H4 (cell line): ENCODE measurements at regions not wholly inside any gene's neighbourhood (a gene's known extent, or its start where the extent isn't known, plus 50 kb on each side); places are given as distances from the start of the nearest gene placed in this dataset.

Experiments used
- DNase-seq: peaks from one replicate; pipeline ENCODE4 v3.0.0-alpha.2; 2015; ENCODE audit warnings: low spot score

DNA sequence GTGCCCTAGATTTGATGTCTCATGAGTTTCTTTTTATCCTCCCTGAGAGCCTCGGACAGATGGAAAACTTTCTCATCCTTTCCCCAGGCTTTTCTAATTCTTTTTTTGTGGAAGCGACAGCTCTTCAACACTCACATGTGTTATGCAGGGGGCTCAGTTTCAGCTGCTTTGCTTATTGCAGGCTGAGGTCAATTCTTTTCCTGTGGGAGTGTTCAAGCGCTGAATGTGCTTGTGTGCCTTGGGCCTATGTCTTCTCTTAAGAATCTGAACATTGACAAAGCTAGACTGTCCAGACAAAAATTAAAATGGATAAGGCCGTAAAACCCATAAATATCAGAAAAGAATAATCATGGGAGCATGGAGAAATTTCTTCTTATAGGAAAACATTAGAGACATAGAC, 125.2 kb upstream of the STEAP4 start:
- no peak for DNase-seq

DNA sequence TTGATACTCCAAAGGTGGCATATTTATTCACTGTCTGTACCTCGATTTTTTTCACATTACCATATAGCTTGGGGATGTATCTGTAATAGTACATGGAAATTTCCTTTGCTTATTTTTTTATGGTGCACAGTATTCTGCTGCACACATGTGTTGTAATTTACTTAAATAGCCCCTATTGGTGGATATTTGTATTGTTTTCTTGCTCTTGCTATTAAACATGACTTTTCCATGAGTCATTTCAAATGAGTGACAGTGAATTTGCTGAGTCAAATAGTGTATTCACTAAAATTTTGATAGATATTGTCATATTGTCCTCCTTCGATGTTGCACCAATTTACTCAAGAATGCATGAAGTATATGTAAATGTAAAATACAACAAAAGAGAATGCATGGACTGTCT, 122.7 kb upstream of the STEAP4 start:
- peak; percentile 27 for DNase-seq

DNA sequence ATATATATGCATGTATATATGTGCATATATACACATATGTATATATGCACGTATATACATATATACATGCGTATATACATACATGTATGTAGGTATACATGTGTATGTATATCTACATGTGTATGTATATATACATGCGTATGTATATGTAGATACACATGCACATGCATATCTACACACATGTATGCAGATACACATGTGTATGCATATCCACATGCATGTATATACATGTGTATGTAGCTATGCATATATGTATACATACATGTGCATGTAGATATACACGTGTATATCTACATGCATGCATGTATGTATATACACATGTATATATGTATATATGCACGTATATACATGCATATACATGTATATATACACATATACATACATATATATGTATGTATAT, 95.8 kb upstream of the STEAP4 start:
- DNase-seq: no peak

DNA sequence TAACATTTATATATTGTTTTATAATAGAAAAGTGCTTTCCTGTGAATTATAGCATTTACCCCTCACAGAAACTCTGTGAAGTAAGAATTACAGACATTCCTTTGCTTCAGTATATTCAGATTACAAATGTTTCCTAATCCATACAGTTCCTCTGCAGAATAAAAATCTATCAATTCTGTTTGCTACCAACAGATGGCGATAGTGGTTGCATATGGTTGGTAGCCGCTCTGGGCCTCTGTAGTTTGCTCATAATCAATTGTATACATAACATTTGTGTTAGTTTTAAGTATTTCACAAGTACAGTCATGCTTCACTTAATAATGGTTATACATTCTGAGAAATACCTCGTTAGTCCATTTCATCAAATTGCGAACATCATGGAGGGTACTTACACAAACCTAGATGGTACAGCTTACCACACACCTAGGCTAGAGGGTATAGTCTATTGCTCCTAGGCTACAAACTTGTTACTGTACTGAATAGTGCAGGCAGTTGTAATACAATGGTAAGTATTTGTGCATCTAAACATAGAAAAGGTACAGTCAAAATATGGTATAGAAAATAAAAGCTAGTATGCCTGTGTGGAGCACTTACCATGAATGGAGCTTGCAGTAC, 94.4 kb upstream of the STEAP4 start:
- peak; percentile 22 for DNase-seq

DNA sequence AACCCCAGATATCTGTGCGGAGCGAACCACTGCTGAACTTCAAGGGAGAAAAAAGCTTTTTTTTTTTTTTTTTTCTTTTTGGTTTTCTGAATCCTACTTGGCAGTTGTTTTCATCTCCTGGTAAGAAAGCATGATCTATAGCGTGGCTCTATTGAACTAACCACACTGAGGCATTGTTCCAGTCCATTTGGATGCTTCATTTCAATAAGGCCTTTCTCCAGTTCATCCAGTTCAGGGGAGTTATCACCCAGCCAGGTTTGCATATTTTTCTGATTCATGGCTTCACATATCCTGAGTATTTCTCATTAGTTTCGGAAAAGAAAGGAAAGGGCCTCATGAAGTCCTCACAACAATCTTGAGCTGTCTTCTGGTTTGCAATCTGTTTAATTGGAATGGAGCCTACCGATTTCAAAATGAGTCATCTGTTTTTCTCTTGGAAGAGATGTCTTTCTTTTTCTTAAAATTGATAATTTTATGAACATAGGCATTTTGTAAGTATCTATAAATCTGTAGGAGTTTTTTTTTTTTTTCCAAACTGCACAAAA, 93.1 kb upstream of the STEAP4 start:
- DNase-seq: no peak

DNA sequence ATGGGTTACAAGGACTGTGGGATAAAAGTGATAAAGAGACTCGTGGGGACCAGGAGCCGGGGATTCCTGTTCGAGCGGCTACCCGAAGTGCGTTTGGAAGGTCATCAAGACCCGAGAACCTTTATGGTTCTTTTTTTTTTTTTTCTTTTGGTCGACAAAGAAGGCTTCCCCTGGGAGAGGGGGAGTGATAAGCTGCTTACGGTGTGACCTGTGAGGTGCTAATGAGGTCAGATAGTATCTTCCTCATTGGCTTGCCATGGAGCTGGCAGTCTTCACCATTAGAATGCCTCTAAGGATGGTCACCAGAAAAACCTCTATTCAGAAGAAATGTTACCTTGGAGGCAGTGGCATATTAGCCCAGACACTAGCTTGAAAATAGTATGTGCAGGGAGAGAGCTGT, 92.3 kb upstream of the STEAP4 start:
- no peak for DNase-seq

DNA sequence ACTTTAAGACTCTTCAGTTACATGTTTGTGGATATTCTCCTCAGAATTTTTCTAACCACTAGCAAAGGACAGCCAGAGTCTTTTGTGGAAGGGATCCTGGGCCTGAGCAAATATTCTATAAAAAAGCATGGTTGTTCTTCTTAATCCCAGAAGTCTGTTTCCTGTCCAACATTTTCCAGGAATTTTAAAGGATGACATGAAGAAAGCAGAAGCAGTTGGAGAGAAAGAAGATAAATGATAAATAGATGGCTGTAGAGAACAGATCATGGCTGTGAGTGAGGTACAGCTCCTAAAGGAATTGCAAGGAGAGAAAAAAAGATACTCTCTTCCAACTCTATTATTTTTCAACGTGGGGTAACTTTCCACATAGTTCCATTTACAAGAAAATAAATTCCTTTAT, 91.8 kb upstream of the STEAP4 start:
- DNase-seq: no peak

DNA sequence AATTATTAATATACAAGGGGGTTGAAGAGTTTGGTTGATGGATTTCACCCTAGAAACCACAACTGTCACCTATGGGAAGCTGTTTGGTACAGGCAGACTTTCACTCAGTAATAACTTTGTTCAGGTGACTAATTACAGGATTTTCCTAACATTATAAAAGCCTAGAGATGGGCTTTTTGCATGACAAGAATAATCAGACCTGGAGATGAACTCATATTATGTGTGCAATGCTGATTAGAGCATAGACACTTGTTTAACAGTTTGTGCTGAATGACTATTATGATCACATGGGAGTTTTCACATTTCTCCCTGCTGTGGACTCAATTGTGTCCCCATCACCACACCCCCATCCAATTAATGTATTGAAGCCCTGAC, 90.2 kb upstream of the STEAP4 start:
- DNase-seq: no peak

DNA sequence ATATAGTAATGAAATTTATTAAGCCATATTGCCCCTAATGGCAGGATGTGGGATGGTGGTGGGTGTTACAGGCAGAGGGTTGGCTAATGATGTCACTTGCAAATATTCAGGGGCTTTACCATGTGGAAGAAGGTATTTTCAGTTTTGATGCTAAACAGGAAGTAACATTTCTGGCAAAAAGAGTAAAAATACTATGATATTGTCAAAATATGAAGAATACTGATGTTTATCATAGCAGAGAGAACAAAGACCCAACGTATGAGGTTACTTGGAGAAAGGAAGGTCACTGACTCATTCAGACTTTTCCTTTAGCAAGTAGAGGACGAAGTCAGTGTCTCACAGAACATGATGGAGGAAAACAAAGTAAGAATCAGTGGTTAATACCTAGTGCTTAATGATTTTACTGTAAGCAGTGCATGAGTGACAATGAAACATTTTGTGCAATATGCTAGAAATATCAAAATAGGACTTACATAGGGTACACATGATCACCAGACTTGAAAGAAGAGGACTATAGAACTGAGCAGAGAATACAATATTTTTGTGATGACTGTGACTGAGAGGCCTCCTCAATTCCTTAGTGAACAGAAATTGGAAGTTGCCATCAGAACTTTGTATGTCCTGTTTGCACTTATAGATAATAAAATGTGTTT, 89.7 kb upstream of the STEAP4 start:
- no peak for DNase-seq

DNA sequence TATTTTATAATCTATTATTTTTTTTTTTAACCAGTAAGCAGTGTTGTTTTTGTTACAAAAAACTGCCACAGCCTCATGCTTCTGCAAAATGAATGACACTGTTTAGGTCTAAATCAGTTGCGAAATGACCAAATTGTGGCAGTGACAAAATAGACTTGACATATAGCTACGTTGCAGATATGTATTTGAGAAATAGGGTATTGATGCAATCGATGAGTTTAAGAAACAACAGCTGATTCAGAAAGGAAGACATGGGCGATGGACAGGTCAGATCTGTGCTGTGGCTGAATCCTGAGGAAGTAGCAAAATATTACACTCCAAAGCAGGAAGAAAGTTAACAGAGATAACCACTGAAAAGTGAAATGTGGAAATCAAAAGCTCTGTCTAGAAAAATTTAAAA, 89.0 kb upstream of the STEAP4 start:
- DNase-seq: no peak

DNA sequence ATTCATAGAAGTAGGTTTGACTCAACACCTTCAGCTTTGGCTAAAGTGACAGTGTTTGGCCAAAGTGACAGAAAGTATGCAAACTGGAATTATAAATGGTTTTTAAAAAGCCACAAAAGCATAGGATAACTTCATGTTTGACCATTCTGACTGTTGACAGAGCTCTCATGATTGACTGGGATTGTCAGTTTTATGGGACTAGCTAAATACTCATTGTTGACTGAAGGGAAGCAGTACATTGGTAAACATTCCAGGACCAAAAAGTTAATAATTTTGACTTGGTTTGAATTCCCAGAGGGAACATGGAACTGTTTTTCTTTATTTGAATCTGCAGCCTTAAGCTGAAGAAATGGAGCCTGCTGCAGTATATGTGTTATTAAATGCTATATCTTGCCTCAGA, 84.6 kb upstream of the STEAP4 start:
- no peak for DNase-seq

DNA sequence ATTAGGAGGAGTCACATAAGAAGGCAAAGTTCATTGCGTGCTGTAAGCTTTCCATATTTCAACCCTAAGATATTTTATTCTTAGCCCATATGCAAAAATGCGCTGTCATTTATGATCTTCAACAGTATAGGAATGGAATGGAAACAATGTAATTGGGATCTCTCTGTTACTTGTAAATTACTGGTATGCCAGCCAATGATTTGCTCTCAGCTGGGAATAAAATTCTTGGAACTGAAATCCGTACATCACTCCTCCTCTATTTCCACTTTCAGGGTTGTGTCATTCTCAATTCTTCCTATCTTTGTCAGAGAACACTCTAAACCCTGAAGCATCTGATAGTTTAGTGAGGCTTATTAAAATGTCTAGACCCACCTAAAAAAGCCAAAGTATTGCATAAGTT, 80.7 kb upstream of the STEAP4 start:
- DNase-seq: no peak

DNA sequence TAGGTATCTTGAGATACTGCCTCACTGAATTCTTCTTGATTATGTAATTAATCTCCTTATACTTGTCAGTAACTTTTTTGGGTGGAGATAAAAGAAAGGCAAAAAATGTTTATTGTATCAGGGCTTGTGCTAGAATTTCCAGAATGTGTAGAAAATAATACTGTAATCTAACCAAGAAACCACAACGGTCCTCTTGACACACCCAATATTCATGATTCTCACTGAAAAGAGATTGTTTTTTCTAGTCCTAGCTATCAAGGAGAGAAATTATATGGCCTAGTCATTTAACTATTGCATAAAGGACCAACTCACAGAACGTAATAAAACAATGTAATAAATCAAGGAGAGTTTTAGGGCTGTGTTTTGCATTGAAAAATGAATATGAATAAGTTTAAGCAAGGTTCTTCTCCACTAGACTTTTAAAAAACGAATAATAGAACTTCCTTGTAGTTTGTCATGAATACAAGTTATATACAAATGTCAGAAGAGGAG, 80.0 kb upstream of the STEAP4 start:
- no peak for DNase-seq

DNA sequence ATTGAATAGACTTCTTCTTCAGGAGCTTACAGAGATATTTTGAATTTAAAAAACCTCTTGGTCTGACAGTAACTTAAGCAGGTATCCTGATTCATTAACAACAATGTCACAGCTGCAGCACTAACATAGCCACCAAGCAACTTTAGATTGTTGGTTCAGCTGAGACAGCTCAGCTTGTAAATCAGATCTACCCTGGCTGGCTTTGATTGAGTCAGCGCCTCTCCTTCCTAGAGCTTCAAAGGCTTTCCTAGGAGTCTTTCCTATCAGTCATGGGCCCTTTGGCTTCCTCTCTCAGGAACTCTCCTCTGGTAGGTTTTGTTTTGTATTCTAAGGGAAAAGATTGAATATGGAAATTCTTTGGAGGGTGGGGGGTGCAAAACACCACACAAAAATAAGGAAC, 70.7 kb upstream of the STEAP4 start:
- no peak for DNase-seq

DNA sequence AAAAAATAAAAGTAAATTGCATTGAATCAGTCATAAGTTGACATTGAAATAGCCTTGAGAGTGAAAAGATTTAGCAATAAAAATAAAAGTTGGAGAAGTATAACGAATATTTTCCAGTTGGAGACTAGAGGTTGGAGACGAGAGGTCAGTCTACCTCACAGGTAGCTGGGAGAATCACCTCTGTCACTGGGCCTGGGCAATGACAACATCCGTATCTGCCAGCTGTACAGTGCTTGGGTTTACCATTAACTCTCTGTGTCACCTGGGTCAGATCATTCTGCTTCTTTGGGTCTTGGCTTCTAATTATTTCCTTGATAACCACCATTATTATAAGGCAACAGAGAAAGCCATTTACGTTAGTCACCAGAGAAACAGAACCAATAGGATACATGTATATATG, 62.0 kb upstream of the STEAP4 start:
- no peak for DNase-seq

DNA sequence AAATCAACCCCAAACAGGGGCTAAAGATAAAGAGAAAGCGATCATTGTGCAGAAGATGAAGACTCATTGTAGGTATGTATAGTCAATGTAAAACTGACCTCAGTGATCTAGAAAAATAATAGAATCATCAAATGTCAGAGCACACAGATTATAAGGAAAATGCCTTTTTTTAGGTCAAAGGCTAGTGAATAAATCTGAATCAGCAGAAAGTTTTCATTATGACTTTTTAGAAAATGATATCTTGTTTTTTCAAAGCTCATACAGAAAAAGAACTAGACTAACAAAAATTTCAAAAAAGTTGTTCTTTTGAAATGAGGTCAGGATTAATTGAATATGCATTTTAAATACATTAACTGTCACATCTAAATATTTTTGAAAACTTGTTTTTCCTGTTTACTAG, 60.2 kb upstream of the STEAP4 start:
- DNase-seq: no peak

DNA sequence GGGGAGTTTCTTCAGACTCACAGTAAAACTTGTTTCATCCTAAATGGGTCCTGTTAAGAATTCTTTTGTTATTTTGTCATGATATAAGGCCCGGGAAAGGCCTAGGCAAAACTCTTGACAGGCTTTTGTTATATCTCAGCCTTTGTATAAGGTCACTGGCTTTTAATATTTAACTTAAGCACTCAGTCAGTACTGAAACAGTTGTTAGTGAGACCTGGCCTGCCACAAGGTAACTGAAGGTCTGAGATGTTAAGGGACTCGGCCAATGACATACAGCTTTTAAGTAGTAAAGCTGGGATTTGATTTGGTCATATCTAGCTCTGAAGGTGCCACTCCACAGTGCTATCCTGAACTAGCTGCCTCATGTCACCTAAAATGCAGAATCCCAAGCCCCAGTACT, 57.2 kb upstream of the STEAP4 start:
- DNase-seq: no peak

DNA sequence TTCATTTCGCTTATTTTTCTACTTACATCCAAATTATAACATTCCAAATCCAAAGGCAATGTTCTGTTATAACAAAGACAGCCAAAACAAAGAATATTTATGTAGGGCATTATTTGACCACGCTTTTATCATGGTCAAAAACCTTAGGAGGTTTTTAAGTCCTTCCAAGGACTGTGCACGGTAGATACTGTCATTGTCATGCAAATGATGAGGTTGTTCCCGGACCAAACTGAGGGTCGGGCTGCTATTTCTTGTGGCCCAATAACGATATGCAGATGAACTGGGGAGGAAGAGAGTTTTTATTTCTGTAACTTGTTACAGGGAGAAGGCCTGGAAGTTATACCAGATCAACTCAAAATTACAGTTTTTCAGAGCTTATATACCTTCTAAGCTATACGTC, 56.6 kb upstream of the STEAP4 start:
- no peak for DNase-seq

DNA sequence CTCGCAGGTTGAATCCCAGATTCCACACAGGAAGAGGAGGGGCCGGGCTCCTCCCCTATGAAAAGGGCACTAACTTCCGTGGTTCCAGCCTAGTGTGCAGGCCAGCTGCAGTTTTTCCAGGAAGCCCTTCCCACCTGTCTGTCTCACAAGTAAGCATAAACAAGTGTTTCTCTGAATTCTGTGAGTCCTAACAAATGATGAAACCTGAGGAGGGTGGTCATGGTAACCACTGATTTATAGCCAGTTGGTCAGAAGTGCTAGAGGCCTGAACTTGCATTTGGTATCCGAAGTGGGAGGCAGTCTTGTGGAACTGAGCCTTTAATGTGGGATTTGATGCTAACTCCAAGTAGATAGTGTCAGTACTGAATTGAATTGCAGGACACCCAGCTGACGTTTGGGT, 54.7 kb upstream of the STEAP4 start:
- peak; percentile 88 for DNase-seq

DNA sequence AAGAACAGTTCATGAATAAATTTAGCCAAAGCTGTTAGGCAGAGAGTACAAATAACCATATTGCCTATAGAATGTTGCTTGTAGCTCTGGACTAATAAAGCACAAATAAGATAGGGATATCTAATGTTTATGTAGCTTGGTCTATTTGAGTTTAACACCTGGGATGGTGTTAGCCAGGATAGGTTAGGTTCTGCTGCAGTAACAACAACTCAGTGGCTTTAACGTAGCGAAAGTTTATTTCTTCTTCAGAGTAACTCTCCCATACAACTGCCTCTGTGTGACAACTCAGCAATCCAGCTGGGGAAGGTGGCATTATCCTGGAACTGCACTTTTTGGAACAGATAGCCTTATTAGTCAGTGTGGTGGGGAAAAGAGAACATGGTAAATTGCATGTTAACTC, 52.2 kb upstream of the STEAP4 start:
- DNase-seq: no peak

DNA sequence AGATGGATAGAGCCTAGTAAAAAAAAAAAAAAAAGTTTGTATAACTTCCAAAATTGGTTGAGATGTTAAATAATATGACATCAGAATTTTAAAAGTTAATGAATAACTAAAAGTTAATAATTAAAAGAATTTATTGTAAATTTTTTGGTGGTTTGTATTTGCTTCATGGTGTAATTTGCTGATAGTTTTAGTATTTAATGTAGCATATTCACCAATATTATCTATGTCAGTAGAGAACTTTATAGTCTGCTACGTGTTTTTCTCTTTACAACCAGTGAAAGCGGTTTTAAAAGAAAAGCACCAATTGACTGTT, 51.8 kb upstream of the STEAP4 start:
- DNase-seq: no peak

DNA sequence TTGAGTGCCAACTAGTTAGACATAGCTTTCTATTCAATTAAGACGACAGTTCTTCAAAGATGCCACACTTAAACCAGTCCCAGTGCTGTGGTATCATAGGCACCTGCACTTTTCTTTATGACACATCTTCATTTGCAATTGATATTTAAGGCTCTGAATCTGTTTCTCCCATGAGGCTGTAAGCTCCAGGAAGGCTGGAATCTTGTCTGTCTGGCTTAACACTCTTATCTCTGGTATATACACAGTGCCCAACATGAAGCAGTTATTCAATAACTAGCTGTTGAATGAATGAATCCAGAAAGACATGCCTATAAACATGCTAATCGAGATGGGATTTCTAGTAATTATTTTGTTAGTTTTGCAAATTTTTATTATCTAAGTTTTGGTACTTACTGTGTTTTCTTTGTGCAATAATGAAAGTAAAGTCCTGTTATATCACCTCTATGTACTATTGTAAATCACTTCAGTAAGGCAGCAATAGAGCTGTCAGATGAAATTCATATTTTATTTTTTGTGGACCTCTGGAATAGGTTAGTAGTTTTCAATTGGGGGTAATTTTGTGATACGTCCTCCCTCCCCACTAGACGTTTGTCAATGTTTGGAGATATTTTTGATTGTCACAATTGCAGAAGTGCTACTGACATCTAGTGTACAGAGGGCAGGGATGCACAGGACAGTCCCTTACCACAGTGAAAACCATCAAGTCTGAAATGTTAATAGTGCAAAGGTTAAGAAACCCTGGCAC, 51.3 kb upstream of the STEAP4 start:
- peak; percentile 33 for DNase-seq

DNA sequence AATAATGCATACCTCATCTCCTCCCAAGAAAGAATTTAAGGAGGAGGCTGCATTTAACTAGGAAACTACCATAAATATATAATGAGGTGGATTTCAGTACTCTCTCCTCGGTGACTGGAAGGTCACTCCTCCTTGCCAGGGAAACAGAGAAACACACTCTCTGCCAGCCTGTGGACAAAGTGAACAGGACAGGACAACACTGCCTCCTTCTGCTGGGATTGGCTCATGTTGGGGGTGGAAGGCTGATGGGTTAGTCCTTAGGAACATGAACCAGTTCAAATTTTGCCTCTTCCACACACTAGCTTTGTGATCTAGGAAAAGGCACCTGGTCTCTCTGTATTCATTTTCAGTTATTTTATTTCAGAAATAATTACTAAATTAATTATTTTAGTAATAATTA, 50.6 kb upstream of the STEAP4 start:
- peak; percentile 52 for DNase-seq
